ENCODE measurements at regions not wholly inside any gene's neighbourhood (a gene's known extent, or its start where the extent isn't known, plus 50 kb on each side); places are given as distances from the start of the nearest gene placed in this dataset.

DNA sequence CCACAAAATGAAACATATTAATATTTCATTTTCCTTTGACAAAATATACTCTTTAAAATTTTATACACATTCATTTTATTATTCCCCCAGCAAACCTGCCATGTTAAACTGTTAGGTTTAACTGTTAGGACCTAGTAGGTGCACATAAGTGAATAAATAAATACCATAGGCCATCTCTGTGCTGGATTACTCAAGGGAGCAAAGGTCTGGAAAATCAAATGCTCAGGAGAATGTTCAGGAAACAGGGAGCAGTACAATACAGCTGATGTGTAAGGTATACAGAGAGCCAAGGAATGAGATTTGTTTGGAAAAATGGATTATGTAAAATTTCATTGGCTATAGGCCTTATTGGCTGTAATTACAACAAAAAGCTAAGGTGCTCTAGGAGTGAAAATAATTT lies 339.3 kb downstream of the BCKDHB start:
- Histone ChIP-seq H3K4me1 (ENCODE audit: control insufficient read depth in 1 of 2, insufficient read depth in 2 of 2, low read depth in 1 of 2, low read length in 1 of 2) (no peaks in the 10 kb centered on the region), H3K9me3 (peaks cover 8% of the 10 kb centered on the region; the same call in 1 of the 2 replicates), H3K9me2 (no peaks in the 10 kb centered on the region), H2AFZ (ENCODE audit: low read depth) (no peak overlapping the region), H3K4me2 (no peak overlapping the region), H4K20me1 (ENCODE audit: insufficient read depth) (no peaks in the 10 kb centered on the region), H3K9ac (no peak overlapping the region), H3K79me2 (ENCODE audit: insufficient read depth) (no peaks in the 10 kb centered on the region), H3K4me3 (ENCODE audit: low read depth in 2 of 2, low read length in 1 of 2) (no peak overlapping the region), H3K27ac (ENCODE audit: low read depth in 2 of 2, low read length in 1 of 2) (no peak overlapping the region), H3F3A (replicated peaks; ENCODE audit: insufficient read depth) (no peaks in the 10 kb centered on the region), H3K36me3 (replicated peaks in 1 of 2; ENCODE audit: control insufficient read depth in 1 of 2, insufficient read depth in 2 of 2, low read length in 1 of 2) (no peaks in the 10 kb centered on the region), H3K27me3 (ENCODE audit: insufficient read depth) (no peaks in the 10 kb centered on the region)
- no peak for DNase-seq
- ChIA-PET CTCF (no interaction called here), POLR2A (no interaction called here)
- TF ChIP-seq SMC3 (IDR thresholded peaks at IDR 0.05; ENCODE audit: low read depth, low read length) (no peak), ELF1 (IDR thresholded peaks at IDR 0.05) (no peak), TCF12 (IDR thresholded peaks at IDR 0.05) (no peak), POLR2AphosphoS5 (IDR thresholded peaks at IDR 0.05; ENCODE audit: low read depth, low read length) (no peak), JUND (IDR thresholded peaks at IDR 0.05) (no peak), SIN3A (IDR thresholded peaks at IDR 0.05; ENCODE audit: borderline replicate concordance, low read depth, low read length) (no peak), TEAD4 (IDR thresholded peaks at IDR 0.05; ENCODE audit: borderline replicate concordance, insufficient read depth) (no peak), GATA2 (CRISPR knock-in tag; IDR thresholded peaks at IDR 0.05) (no peak), EZH2phosphoT487 (IDR thresholded peaks at IDR 0.05; ENCODE audit: borderline replicate concordance, low read depth) (no peak), EP300 (IDR thresholded peaks at IDR 0.05; ENCODE audit: borderline replicate concordance in 1 of 2, low read depth in 1 of 2, low read length in 1 of 2) (no peak), RCOR1 (IDR thresholded peaks at IDR 0.05; ENCODE audit: low read length) (no peak), CHD2 (IDR thresholded peaks at IDR 0.05; ENCODE audit: low read length, partially characterized antibody) (no peak), FOXJ3 (CRISPR knock-in tag; IDR thresholded peaks at IDR 0.05) (no peak), TAF1 (IDR thresholded peaks at IDR 0.05; ENCODE audit: borderline replicate concordance, low read depth, low read length) (no peak)
- TF ChIP-seq, protein P1, sequence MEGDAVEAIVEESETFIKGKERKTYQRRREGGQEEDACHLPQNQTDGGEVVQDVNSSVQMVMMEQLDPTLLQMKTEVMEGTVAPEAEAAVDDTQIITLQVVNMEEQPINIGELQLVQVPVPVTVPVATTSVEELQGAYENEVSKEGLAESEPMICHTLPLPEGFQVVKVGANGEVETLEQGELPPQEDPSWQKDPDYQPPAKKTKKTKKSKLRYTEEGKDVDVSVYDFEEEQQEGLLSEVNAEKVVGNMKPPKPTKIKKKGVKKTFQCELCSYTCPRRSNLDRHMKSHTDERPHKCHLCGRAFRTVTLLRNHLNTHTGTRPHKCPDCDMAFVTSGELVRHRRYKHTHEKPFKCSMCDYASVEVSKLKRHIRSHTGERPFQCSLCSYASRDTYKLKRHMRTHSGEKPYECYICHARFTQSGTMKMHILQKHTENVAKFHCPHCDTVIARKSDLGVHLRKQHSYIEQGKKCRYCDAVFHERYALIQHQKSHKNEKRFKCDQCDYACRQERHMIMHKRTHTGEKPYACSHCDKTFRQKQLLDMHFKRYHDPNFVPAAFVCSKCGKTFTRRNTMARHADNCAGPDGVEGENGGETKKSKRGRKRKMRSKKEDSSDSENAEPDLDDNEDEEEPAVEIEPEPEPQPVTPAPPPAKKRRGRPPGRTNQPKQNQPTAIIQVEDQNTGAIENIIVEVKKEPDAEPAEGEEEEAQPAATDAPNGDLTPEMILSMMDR (IDR thresholded peaks at IDR 0.05) = no peak
- TF ChIP-seq, protein P2, sequence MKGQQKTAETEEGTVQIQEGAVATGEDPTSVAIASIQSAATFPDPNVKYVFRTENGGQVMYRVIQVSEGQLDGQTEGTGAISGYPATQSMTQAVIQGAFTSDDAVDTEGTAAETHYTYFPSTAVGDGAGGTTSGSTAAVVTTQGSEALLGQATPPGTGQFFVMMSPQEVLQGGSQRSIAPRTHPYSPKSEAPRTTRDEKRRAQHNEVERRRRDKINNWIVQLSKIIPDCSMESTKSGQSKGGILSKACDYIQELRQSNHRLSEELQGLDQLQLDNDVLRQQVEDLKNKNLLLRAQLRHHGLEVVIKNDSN (IDR thresholded peaks at IDR 0.05; ENCODE audit: borderline replicate concordance, low read depth) = no peak
- TF ChIP-seq, protein P3, sequence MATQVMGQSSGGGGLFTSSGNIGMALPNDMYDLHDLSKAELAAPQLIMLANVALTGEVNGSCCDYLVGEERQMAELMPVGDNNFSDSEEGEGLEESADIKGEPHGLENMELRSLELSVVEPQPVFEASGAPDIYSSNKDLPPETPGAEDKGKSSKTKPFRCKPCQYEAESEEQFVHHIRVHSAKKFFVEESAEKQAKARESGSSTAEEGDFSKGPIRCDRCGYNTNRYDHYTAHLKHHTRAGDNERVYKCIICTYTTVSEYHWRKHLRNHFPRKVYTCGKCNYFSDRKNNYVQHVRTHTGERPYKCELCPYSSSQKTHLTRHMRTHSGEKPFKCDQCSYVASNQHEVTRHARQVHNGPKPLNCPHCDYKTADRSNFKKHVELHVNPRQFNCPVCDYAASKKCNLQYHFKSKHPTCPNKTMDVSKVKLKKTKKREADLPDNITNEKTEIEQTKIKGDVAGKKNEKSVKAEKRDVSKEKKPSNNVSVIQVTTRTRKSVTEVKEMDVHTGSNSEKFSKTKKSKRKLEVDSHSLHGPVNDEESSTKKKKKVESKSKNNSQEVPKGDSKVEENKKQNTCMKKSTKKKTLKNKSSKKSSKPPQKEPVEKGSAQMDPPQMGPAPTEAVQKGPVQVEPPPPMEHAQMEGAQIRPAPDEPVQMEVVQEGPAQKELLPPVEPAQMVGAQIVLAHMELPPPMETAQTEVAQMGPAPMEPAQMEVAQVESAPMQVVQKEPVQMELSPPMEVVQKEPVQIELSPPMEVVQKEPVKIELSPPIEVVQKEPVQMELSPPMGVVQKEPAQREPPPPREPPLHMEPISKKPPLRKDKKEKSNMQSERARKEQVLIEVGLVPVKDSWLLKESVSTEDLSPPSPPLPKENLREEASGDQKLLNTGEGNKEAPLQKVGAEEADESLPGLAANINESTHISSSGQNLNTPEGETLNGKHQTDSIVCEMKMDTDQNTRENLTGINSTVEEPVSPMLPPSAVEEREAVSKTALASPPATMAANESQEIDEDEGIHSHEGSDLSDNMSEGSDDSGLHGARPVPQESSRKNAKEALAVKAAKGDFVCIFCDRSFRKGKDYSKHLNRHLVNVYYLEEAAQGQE (IDR thresholded peaks at IDR 0.05; ENCODE audit: low read depth, low read length) = no peak
